VCaP (cell line): ENCODE measurements at regions not wholly inside any gene's neighbourhood (a gene's known extent, or its start where the extent isn't known, plus 50 kb on each side); places are given as distances from the start of the nearest gene placed in this dataset.

Source experiments
- H3K27ac ChIP-seq: fragments of 450-650 bp; 2 replicates; pipeline ENCODE4 v1.5.1; 2017
- TF ChIP-seq, protein P1 (sequence below): fragments of 450-650 bp; conservative IDR thresholded peaks from 2 replicates; pipeline ENCODE4 v1.5.1; 2017; ENCODE audit warnings: mild to moderate bottlenecking, moderate library complexity

DNA sequence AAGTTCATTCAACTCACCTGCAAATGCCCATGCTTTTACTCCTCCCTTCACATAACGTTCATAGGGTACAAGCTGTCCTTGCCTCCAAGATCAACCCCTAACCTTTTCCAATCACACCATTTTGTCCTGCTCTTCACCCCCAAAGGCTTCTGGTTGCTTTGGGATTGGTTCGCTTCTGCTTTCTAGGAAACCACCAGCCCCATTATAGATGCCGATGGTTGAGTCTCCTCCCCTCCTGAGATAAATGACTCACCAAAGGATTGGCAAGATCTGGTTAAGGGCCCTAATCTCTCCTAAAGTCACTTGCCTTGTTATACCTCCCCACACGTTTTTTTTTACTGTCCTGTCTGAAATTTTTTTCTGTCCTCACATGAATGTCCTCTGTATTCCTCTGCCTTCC, 311.4 kb downstream of the HACE1 start:
- H3K27ac ChIP-seq = no peak overlapping the region
- TF ChIP-seq, protein P1, sequence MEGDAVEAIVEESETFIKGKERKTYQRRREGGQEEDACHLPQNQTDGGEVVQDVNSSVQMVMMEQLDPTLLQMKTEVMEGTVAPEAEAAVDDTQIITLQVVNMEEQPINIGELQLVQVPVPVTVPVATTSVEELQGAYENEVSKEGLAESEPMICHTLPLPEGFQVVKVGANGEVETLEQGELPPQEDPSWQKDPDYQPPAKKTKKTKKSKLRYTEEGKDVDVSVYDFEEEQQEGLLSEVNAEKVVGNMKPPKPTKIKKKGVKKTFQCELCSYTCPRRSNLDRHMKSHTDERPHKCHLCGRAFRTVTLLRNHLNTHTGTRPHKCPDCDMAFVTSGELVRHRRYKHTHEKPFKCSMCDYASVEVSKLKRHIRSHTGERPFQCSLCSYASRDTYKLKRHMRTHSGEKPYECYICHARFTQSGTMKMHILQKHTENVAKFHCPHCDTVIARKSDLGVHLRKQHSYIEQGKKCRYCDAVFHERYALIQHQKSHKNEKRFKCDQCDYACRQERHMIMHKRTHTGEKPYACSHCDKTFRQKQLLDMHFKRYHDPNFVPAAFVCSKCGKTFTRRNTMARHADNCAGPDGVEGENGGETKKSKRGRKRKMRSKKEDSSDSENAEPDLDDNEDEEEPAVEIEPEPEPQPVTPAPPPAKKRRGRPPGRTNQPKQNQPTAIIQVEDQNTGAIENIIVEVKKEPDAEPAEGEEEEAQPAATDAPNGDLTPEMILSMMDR = no peak

DNA sequence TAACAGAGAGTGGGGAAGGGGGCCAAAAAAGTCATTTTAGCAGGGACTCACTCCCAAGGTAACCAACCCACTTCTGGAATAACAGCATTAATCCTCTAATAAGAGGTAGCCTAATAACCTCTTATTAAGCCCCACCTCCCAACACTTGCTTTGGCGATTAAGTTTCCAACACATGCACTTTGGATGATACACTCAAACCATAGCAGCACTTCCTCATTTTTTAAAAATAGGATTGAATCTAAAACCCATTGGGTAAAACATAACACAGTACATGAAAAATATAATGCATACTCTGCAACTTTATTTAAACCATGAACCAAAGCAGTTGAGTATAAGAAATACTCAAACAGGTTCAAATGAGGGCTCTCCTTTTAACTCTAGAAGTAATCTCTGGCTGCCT, 318.3 kb downstream of the HACE1 start:
- TF ChIP-seq, protein P1 = no peak
- H3K27ac ChIP-seq = no peak overlapping the region

DNA sequence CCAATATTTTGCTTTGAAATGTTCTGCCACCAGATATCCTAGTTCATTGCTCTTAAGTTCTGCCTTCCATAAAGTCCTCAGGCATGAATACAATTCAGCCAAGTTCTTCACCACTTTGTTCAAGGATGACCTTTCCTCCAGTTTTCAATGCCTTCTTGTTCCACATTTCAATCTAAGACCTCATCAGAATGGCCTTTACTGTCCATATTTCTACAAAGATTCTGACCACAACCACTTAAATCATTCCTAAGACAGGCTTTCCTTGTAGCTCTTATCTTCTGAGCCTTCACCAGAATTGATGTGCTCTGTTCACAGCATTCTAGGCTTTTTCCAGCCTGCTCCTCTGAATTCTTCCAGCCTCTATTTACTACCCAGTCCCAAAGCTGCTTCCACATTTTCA, 319.0 kb downstream of the HACE1 start:
- no peak overlapping the region for H3K27ac ChIP-seq
- TF ChIP-seq, protein P1 = no peak

DNA sequence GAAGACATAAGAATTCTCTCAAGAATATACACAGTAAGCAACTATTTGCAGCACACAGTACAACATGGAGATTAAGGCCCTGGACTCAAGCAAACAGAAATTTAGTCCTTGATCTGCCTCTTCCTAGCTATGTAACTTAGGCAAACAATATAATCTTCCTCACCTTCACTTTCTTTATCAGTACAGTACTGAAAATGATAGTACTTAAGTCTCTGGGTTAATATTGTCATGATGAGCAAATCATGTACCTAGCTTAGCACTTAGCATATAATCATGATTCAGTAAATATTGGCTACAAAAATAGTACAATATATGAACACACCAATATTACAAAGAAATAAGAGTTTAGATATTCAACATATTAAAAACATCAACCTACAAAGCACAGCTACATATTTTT, 320.5 kb downstream of the HACE1 start:
- H3K27ac ChIP-seq = no peak overlapping the region
- TF ChIP-seq, protein P1 = no peak

DNA sequence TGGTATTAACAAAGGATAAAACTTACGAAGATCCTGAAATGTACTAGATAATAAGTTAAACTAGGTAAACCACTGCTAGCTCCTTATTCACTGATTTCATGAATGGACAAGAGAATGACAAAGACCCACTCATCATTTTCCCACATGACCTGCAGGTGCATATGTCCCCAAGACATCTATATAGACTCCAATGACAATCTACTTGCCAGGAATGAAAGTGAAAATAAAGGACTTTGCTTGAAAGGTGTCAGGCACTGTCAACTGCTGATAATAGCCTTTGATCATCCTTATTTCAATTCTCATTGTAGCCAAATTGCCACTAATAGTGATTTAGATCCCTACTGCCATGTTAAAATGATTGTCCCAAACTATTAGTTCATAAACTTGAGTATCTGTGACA, 321.8 kb downstream of the HACE1 start:
- TF ChIP-seq, protein P1 = no peak
- no peak overlapping the region for H3K27ac ChIP-seq

DNA sequence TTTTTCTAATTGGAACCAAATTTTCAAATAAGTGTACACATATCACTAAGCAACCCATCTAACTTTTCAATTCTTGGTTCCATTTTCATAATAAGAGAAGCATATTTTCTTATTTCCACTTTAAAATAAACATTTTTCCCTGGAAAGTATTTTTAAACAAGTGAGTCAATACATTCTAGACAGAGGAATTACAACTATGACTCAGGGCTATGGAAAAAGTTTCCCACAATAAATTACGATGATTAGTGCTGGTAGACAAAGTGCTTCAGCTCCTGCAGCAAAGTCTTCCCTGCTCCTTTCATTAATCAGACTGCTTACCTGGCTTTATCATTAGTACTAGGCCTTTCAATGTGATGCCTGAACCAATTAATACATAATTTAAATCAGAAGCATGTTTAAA, 322.5 kb downstream of the HACE1 start:
- no peak overlapping the region for H3K27ac ChIP-seq
- TF ChIP-seq, protein P1 = no peak

DNA sequence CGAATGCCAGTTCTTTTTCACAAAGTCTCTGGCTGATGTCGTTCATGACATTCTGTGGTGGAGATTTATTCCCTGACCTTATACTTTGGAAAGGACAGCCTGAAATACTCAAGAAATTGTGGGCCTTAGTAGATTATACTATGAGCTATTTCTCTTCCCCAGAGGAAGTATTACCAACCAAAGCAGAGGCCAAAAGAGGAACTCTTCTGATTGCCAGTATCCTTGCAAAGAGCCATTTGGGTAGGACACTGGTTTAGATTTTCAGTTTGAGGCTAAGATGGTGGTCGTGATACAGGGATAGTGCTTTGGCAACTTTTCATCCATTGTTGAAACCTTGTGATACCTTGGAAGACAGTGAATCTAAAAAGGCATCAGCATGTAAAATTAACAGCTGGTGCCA, 327.3 kb downstream of the HACE1 start:
- H3K27ac ChIP-seq = no peak overlapping the region
- TF ChIP-seq, protein P1 = no peak

DNA sequence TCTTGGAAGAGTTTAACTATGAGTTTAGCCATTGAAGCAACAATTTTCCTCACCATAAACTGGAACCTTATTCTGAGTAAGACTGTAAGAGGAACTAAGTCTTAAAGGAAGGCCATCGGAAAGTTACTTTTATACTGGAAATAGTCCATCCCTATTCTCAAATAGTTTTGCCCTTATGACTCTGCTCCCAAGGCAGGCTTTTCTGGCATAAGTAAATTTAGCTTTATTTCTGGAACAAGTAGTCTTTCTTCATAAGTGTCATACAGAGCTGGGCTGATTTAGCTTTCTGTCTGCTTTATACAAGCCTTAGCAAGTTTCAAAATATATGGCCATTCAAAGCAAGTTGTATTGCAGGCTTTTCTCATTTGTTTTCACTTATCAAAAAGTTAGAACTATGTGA, 328.1 kb downstream of the HACE1 start:
- no peak overlapping the region for H3K27ac ChIP-seq
- TF ChIP-seq, protein P1 = no peak
